Type B pancreatic cell (in vitro differentiated cells): ENCODE measurements at regions not wholly inside any gene's neighbourhood (a gene's known extent, or its start where the extent isn't known, plus 50 kb on each side); places are given as distances from the start of the nearest gene placed in this dataset.
A peak's percentile ranks its signal among the peaks of the same experiment; 100 is the strongest.

Source experiments
- DNase-seq: peaks from one replicate; pipeline ENCODE4 v3.0.0; 2021; ENCODE audit warnings: mixed read lengths; ENCODE audit not compliant: unreplicated experiment; ENCODE audit errors: extremely low spot score
- H3K27ac Mint-ChIP-seq: 2 replicates; pipeline ENCODE4 v1.8.0; 2021; ENCODE audit warnings: mild to moderate bottlenecking, mixed read lengths
- H3K27me3 Mint-ChIP-seq: 2 replicates; pipeline ENCODE4 v1.8.0; 2021; ENCODE audit warnings: mixed read lengths
- H3K36me3 Mint-ChIP-seq: 2 replicates; pipeline ENCODE4 v1.8.0; 2021; ENCODE audit warnings: mixed read lengths
- H3K4me1 Mint-ChIP-seq: one replicate; pipeline ENCODE4 v1.8.0; 2021; ENCODE audit warnings: mixed read lengths; ENCODE audit not compliant: unreplicated experiment
- H3K4me3 Mint-ChIP-seq: 2 replicates; pipeline ENCODE4 v1.8.0; 2021; ENCODE audit warnings: mild to moderate bottlenecking, mixed read lengths
- H3K9me3 Mint-ChIP-seq: 2 replicates; pipeline ENCODE4 v1.8.0; 2021; ENCODE audit warnings: mixed read lengths
- TF ChIP-seq, protein P1 (sequence below): fragments of 200-600 bp; sonication (generic); conservative IDR thresholded peaks from 2 replicates; pipeline ENCODE4 v1.5.0; 2021; ENCODE audit warnings: antibody characterized with exemption, mild to moderate bottlenecking

DNA sequence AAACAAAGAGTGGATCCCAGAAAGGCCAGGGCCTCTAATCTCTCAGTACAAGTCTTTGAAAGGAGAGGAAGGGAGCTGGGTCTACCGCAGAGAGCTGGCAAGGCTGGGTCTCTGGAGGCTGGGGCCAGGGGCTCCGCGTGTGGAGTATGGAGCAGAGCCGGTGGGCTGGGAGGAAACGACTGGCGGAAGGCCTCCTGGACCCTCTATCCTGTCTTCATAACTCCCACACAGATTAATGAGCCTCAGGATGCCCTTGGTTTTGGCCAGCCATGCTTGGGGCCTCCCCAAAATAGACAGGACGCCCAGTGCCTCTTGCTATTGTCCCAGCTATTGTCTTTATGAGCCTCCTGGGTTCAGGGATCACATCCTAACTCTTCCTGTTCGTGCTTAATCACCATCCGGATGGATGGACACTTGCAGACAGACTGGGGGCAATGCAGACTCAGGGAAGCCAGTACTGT is 306.4 kb downstream of the DHX35 start:
- Mint-ChIP-seq H3K36me3 (no peaks in the 10 kb centered on the region), H3K4me1 (peaks cover 18% of the 10 kb centered on the region), H3K4me3 (no peak overlapping the region), H3K27me3 (peaks cover 8% of the 10 kb centered on the region), H3K27ac (no peak overlapping the region), H3K9me3 (no peaks in the 10 kb centered on the region)
- no peak for DNase-seq
- TF ChIP-seq, protein P1, sequence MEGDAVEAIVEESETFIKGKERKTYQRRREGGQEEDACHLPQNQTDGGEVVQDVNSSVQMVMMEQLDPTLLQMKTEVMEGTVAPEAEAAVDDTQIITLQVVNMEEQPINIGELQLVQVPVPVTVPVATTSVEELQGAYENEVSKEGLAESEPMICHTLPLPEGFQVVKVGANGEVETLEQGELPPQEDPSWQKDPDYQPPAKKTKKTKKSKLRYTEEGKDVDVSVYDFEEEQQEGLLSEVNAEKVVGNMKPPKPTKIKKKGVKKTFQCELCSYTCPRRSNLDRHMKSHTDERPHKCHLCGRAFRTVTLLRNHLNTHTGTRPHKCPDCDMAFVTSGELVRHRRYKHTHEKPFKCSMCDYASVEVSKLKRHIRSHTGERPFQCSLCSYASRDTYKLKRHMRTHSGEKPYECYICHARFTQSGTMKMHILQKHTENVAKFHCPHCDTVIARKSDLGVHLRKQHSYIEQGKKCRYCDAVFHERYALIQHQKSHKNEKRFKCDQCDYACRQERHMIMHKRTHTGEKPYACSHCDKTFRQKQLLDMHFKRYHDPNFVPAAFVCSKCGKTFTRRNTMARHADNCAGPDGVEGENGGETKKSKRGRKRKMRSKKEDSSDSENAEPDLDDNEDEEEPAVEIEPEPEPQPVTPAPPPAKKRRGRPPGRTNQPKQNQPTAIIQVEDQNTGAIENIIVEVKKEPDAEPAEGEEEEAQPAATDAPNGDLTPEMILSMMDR: no peak

DNA sequence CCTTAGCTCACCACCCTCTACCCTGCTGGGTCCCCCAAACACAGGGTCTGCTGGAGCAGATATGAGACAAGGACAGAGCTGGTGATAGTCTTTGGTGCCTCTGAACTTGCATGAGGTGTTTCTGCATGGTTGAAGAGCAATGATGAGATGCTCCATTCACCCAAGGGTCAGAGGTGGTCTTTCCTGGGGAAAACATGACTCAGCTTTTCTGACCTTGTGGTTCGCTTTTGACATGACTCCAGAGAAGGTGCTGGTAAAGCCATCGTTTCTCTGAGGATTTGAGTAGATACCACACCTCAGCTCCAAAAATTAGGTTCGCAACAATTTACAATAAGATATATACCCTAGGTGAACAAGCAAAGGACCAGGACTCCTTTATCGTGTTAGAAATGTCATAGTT is 304.8 kb downstream of the DHX35 start:
- TF ChIP-seq, protein P1: no peak
- peaks cover 18% of the 10 kb centered on the region for H3K4me1 Mint-ChIP-seq
- no peak overlapping the region for H3K4me3 Mint-ChIP-seq
- no peak overlapping the region for H3K27ac Mint-ChIP-seq
- H3K27me3 Mint-ChIP-seq: peaks cover 13% of the 10 kb centered on the region
- H3K9me3 Mint-ChIP-seq: no peaks in the 10 kb centered on the region
- no peak for DNase-seq
- no peaks in the 10 kb centered on the region for H3K36me3 Mint-ChIP-seq

DNA sequence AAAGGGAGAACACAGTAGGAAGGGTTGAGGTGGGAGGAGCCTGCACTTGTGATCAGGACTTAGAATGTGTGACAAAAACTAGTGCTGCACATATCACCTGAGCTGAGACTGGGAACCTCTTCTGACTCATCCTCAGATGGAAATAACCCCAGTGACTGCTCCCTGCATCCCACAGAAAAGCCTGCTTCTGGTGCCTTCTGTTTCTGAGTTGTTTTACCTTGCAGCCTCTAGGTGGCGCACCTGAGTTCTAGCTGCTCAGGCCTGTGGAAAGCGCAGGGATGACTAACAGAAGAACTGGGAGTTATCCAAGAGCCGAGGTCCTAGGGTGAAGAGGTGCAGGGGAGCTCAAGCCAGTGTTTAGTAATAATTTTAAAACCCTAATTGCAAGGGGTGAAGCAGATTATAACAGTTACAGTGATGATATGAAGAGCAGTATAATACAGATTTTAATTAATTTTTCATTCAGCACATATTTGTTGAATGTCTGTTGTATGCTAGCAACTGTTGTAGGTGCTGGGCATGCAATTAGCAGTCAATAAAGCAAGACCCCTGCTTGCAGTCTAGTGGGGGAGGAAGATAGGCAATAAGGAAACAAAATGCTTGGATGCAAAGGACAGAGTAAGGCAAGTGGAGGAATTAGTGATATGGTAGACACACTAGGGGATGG is 302.5 kb downstream of the DHX35 start:
- no peak for DNase-seq
- Mint-ChIP-seq H3K27ac (no peak overlapping the region), H3K9me3 (peaks cover 5% of the 10 kb centered on the region), H3K4me1 (peaks cover 11% of the 10 kb centered on the region), H3K36me3 (no peaks in the 10 kb centered on the region), H3K4me3 (no peak overlapping the region), H3K27me3 (peaks cover 19% of the 10 kb centered on the region)
- TF ChIP-seq, protein P1: peak; percentile 91

DNA sequence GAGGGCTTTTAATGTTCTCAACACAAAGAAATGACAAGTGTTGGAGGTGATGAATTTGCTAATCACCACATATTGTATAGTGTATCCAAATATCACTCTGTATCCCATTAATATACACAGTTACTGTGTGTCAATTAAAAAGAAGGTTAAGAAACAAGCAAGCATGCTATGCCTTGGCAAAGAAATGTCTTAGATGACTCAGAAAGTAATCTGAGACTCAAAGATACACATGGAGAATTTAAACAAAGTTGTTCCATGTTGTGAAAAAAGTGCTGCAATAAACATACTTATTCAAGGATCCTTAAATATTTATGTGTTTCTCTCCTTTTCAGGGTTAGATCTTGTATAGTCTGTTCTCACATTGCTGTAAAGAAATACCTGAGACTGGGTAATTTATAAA is 300.9 kb downstream of the DHX35 start:
- peaks cover 5% of the 10 kb centered on the region for H3K9me3 Mint-ChIP-seq
- DNase-seq: no peak
- H3K4me3 Mint-ChIP-seq: no peak overlapping the region
- TF ChIP-seq, protein P1: no peak
- H3K27ac Mint-ChIP-seq: no peak overlapping the region
- no peaks in the 10 kb centered on the region for H3K36me3 Mint-ChIP-seq
- peaks cover 4% of the 10 kb centered on the region for H3K4me1 Mint-ChIP-seq
- peaks cover 20% of the 10 kb centered on the region for H3K27me3 Mint-ChIP-seq

DNA sequence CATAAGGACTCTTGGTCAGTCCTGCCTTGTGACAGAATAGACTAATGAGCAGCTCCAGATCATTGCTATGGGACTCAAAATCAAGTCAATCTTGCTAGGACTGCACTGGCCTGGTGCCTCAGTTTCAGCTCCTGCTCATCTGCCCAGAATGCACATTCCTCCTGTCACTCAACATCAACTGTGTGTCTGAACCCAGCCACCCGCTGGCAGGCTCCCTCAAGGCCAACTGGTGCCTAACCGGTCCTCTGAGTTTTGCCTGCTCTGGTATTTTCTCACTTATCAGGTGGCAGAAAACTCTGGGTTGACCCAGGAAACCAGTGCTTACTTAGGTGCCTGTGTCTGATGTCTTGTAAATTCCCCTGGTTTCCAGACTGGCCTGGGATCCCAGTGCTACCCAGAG is 297.7 kb downstream of the DHX35 start:
- TF ChIP-seq, protein P1: no peak
- no peak overlapping the region for H3K4me3 Mint-ChIP-seq
- no peaks in the 10 kb centered on the region for H3K36me3 Mint-ChIP-seq
- H3K4me1 Mint-ChIP-seq: no peaks in the 10 kb centered on the region
- peaks cover 5% of the 10 kb centered on the region for H3K9me3 Mint-ChIP-seq
- H3K27ac Mint-ChIP-seq: no peak overlapping the region
- H3K27me3 Mint-ChIP-seq: peaks cover 25% of the 10 kb centered on the region
- DNase-seq: no peak
